GM12891 (cell line): ENCODE measurements at regions not wholly inside any gene's neighbourhood (a gene's known extent, or its start where the extent isn't known, plus 50 kb on each side); places are given as distances from the start of the nearest gene placed in this dataset.

Source experiments
- PAX5 ChIP-seq: IDR thresholded peaks from 2 replicates; pipeline ENCODE4 v1.6.1; 2011; ENCODE audit warnings: low read length, moderate library complexity, mild to moderate bottlenecking; ENCODE audit not compliant: insufficient read depth, severe bottlenecking
- POLR2A ChIP-seq: IDR thresholded peaks from 2 replicates; pipeline ENCODE4 v1.6.1; 2011; ENCODE audit warnings: low read depth, low read length, control low read depth
- POLR2AphosphoS5 ChIP-seq: IDR thresholded peaks from 2 replicates; pipeline ENCODE4 v1.6.1; 2011; ENCODE audit warnings: low read depth, low read length, control low read depth
- POU2F2 ChIP-seq: IDR thresholded peaks from 2 replicates; pipeline ENCODE4 v1.6.1; 2011; ENCODE audit warnings: low read depth, mild to moderate bottlenecking, control low read depth, low read length, moderate library complexity
- SPI1 ChIP-seq: IDR thresholded peaks from 2 replicates; pipeline ENCODE4 v1.6.1; 2011; ENCODE audit warnings: low read depth, low read length, control low read depth
- TAF1 ChIP-seq: IDR thresholded peaks from 2 replicates; pipeline ENCODE4 v1.6.1; 2011; ENCODE audit warnings: low read depth, low read length, control low read depth

DNA sequence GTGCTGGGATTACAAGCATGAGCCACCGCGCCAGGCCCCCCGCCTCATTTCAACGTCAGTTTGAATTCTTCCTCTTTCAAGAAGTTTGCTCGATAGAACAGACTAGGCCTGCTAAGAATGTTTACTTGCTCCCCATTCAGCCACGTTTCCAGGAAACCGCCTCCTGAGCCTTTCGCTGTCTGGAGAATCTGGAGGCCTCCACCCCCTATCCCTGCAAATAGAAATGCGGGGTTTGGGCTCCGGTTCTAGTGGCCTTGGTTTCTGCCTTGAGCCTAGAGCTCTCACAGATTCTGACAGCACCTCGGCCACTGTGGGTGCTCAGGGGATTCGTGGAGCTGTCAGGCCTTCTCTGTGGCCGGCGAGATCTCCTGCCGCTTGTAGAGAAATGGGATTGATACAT, 84.3 kb downstream of the UBIAD1 start:
- TF ChIP-seq TAF1 (no peak), POLR2A (no peak), SPI1 (no peak), POLR2AphosphoS5 (no peak), PAX5 (no peak), POU2F2 (no peak)
